Kidney (tissue), 13 donors: ENCODE measurements at regions not wholly inside any gene's neighbourhood (a gene's known extent, or its start where the extent isn't known, plus 50 kb on each side); places are given as distances from the start of the nearest gene placed in this dataset.

Source experiments
- DNase-seq, 5 donors: peaks; one replicate each; pipeline ENCODE4 v3.0.0-alpha.2; 2013 to 2020
- FAIRE-seq: peaks from 2 replicates; lab custom pipeline; 2012; peaks lifted over from hg19 to GRCh38; lab: Jason Lieb, UNC
- H3K27ac ChIP-seq, 2 donors: one replicate each; pipeline ENCODE4 v1.7.0; 2013; ENCODE audit warnings: low read depth in 2 of 2, low read length in 2 of 2, inconsistent platforms in 1 of 2
- H3K27me3 ChIP-seq: one replicate; pipeline ENCODE4 v1.7.1; 2013; ENCODE audit warnings: low read length, inconsistent platforms; ENCODE audit not compliant: control insufficient read depth, insufficient read depth
- H3K36me3 ChIP-seq, 3 donors: one replicate each; pipeline versions ENCODE4 v1.7.0 to v1.7.1; 2013; ENCODE audit warnings: low read length in 3 of 3, control low read depth in 1 of 3, inconsistent platforms in 1 of 3; ENCODE audit not compliant: insufficient read depth in 3 of 3, control insufficient read depth in 2 of 3
- H3K4me1 ChIP-seq, 3 donors: one replicate each; pipeline versions ENCODE4 v1.7.0 to v1.7.1; 2013; ENCODE audit warnings: low read length in 3 of 3, inconsistent platforms in 1 of 3, low read depth in 1 of 3; ENCODE audit not compliant: control insufficient read depth in 2 of 3, insufficient read depth in 2 of 3
- H3K4me3 ChIP-seq, 3 donors: one replicate each; pipeline versions ENCODE4 v1.7.0 to v1.8.1; 2013; ENCODE audit warnings: low read length in 3 of 3, control low read depth in 1 of 3, inconsistent platforms in 1 of 3
- H3K9ac ChIP-seq, 3 donors: one replicate each; pipeline versions ENCODE4 v1.7.0 to v1.7.1; 2013; ENCODE audit warnings: low read length in 3 of 3, control low read depth in 1 of 3, inconsistent platforms in 1 of 3
- H3K9me3 ChIP-seq, 3 donors: one replicate each; pipeline versions ENCODE4 v1.7.0 to v1.7.1; 2013; ENCODE audit warnings: low read length in 3 of 3, control low read depth in 1 of 3, inconsistent platforms in 1 of 3; ENCODE audit not compliant: control insufficient read depth in 2 of 3, insufficient read depth in 1 of 3
- intact Hi-C: fragments of 100-400 bp; cut with DNase I; formaldehyde crosslinking; loops from one replicate; pipeline ENCODE4 v1.11.1; 2022
- TF ChIP-seq, protein P1 (sequence below): IDR thresholded peaks from 3 replicates; pipeline ENCODE4 v1.5.1; 2012; ENCODE audit warnings: mild to moderate bottlenecking, moderate library complexity, borderline replicate concordance; ENCODE audit not compliant: insufficient read depth; ENCODE audit errors: extremely low read depth
- donor health status: control.
- donor health status: control.
- donor health status: control.
- donor health status: control.
- donor health status: control.
- donor health status: DM: yes; HTN: yes; CAD: no.
- donor health status: Normal renal cell carcinoma (clear cell type).

DNA sequence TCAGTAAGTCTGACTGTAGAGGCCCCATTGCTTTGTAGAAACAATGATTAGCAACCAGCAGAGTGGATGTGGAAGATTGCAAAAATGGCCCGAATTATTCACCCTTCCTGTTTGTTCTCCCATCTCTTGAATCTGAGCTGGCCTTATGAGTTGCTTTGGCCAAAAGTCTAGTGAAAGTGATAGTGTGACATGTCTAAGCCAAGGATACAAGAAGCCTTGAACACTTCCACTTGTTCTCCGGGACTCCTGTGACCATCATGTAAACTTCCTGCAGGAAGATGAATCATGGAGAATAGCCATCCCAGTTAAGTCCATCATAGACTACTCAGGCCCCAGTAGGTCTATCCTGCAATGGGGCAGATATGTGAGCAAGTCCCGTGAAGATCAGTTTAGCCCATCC lies 252.0 kb upstream of the JAG1 start:
- intact Hi-C loops, result no loop called here
- Histone ChIP-seq H3K4me3 (no peak overlapping the region), H3K36me3 (no peaks in the 10 kb centered on the region), H3K9ac (no peak overlapping the region), H3K4me1 (peaks cover 0 to 3% (median 0%) of the 10 kb centered on the region in 3 donors), H3K27ac (no peak overlapping the region), H3K27me3 (no peaks in the 10 kb centered on the region), H3K9me3 (no peaks in the 10 kb centered on the region)
- FAIRE-seq (no peak), DNase-seq (no peak)
- TF ChIP-seq, protein P1, sequence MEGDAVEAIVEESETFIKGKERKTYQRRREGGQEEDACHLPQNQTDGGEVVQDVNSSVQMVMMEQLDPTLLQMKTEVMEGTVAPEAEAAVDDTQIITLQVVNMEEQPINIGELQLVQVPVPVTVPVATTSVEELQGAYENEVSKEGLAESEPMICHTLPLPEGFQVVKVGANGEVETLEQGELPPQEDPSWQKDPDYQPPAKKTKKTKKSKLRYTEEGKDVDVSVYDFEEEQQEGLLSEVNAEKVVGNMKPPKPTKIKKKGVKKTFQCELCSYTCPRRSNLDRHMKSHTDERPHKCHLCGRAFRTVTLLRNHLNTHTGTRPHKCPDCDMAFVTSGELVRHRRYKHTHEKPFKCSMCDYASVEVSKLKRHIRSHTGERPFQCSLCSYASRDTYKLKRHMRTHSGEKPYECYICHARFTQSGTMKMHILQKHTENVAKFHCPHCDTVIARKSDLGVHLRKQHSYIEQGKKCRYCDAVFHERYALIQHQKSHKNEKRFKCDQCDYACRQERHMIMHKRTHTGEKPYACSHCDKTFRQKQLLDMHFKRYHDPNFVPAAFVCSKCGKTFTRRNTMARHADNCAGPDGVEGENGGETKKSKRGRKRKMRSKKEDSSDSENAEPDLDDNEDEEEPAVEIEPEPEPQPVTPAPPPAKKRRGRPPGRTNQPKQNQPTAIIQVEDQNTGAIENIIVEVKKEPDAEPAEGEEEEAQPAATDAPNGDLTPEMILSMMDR, result no peak

DNA sequence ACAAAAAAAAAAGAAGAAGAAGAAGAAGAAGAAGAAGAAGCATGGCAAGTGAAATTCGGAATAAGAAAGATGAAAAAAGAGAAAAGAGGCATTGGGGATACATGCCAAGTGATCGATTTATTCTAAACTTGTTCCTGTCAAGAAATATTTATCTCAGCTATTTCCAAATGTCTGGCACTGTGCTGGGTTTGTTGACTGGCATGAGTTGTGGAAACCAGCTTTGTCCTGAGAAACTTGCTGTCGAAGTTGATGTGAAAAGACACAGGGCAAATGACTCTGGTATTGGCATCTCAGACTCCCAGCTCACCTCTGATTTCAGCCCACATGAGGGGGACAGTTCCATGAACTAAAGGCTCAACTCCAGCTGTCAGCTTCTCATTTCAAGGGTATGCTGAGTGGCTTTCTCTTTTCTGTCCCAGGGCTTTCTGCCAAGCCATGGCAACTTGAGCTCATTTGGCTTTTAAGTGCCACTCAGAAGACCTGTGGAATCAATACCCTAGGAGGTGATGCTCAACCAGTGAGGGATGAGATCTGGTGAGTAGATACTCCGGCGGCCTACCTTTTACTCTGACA lies 253.3 kb upstream of the JAG1 start:
- H3K27me3 ChIP-seq, result no peaks in the 10 kb centered on the region
- H3K4me1 ChIP-seq, result peaks cover 0 to 3% (median 0%) of the 10 kb centered on the region in 3 donors
- intact Hi-C loops, result no loop called here
- FAIRE-seq (no peak), DNase-seq (no peak)
- H3K27ac ChIP-seq, result no peak overlapping the region
- H3K4me3 ChIP-seq, result no peak overlapping the region
- H3K36me3 ChIP-seq, result no peaks in the 10 kb centered on the region
- no peak overlapping the region for H3K9ac ChIP-seq
- TF ChIP-seq, protein P1, result no peak
- no peaks in the 10 kb centered on the region for H3K9me3 ChIP-seq

DNA sequence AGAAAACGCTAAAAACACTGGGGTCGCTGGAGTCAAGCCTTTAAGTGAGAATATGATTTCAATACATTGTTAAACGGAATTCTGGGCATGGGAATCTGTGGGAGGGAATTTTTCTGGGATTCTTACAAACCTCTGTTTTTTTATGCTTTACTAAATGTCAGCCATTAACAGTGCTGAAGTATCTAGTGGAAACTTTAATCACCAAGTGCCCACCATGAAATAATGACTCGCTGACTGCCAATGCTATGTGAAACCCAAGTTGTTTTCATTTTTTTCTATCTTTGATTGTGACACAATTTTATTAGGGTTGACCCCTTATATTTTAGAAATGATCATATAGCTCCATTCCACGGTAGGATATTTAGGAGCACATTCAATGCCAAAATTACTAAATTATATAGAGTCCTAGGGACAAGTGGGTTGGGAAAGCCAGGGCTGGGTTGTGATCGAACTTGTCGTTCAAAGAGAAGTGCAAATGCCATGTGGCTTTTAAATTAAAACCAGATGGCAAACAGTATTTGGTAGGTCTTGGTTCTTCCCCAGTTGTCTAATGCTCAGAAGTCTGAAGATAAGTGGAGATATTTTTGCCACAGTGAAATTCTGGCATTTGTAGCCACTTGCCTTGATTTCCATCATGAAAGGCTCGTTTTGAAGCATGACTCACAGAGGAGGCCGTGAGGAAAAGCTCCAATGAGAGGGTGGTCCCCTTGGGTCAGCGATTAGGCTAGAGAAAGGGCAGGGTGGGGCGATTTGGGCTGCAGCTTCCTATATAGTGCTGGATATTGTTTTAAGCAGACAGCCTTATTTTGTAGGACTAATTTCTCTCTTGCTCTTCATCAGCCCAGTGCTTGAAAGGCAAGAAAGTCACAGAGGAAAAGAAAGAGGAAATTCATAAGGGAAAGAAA lies 254.4 kb upstream of the JAG1 start:
- Histone ChIP-seq H3K36me3 (no peaks in the 10 kb centered on the region), H3K4me1 (peaks cover 0 to 3% (median 0%) of the 10 kb centered on the region in 3 donors), H3K27me3 (no peaks in the 10 kb centered on the region), H3K27ac (no peak overlapping the region), H3K9ac (no peak overlapping the region), H3K9me3 (no peaks in the 10 kb centered on the region), H3K4me3 (no peak overlapping the region)
- no peak for DNase-seq
- intact Hi-C loops, result no loop called here
- TF ChIP-seq, protein P1, result no peak
- no peak for FAIRE-seq
